Embryonic facial prominence (tissue), 1 donor: ENCODE measurements at regions not wholly inside any gene's neighbourhood (a gene's known extent, or its start where the extent isn't known, plus 50 kb on each side); places are given as distances from the start of the nearest gene placed in this dataset.

Experiments used
- DNase-seq: peaks from one replicate; pipeline ENCODE4 v3.0.0-alpha.2; 2016; ENCODE audit errors: extremely low spot score

DNA sequence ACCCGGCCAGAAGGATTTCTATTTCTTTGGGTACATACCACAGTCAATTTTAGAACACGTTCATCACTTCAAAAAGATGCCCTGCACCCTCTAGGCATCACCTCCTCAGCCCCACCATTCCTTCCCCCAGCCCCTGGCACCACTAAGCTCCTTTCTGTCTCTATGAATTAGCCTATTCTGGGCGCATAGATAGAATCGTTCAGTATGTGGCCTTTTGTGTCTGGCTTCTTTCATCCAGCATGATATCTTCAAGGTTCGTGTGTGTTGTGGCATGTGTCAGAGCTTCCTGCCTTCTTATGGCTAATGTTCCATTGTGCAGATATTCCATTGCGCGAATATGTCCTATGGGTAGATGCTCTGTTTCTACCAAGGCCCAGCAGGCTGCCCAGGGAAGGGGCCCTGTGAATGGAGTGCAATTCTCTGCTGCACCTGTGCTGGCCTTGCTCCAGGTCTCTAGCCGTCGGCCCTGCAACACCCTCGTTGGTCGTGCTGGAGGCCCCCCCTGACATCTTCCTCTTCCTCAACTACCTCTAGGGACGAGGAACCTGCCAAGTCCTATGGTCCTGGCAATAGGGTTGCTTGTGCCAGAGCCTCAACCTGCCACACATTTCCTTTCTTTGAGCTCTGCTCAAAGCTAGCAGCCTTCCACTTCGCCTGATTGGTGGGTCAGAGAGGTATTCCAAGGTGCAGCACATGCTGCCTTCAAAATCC, 113.5 kb downstream of the RIPK4 start:
- DNase-seq: no peak

DNA sequence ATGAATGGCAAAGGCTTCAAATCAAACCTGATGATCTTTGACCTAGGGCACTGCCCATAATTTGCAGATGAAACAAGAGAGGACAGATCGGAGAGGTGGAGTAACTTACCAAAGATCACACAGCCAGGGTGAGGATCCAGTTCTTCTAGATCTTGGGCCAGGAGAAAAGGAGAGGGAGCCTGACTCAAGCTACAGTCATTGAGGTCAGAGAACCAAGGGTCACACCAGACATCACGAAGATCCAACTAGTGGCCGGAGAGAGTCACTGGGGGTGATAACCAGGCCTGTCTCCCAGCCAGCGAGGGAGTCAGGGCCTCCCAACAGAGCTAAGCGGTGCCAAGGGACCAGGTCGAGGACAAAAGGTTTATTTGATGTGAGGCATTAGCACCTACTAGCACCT, 115.0 kb downstream of the RIPK4 start:
- no peak for DNase-seq

DNA sequence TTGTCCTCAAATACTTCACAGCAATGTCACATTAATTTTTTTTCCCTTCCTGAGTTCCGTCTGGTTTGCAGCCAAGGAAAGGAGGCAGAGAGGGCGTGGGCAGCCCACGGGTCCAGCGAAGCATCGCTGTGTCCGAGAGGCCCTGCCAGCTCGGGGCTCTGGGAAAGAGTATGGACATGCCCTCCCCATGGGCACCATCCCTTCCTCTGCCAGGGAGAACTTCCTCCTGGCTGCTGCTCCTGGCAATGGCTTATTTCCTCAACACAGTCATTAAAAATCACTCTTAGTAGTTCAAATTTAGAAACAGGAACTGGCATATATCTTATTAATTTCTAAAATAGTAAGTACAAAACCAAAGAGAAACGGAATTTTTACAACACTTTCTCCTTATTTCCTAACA, 115.4 kb downstream of the RIPK4 start:
- no peak for DNase-seq

DNA sequence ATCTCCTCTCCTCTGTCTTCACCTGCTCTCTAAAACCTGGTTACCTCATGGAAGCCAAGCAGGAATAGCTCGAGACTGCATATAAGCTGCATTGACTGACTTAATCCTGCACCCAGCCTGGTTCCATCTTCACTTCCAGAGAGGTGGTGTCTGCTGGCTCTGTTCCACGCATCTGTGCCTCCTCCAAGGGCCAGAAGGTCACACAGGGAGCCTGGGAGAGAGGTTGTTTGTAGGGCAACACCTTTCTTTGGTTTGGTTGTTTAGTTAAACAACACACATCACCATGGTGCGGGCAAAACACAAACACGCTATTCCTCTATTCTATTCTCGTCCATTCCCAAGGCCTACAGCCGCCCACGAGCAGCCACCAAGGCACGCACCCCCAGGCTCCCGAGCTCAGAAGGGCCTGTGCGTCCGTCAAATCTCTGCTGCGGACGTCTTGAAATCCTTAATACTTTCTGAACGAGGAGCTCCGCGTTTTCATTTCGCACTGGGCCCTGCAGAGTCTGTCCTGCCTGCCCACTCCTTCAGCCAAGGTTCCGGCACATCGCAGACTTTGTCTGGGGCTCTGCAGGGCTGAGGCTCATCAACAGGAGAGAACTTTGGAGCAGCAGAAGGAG, 116.2 kb downstream of the RIPK4 start:
- DNase-seq: no peak

DNA sequence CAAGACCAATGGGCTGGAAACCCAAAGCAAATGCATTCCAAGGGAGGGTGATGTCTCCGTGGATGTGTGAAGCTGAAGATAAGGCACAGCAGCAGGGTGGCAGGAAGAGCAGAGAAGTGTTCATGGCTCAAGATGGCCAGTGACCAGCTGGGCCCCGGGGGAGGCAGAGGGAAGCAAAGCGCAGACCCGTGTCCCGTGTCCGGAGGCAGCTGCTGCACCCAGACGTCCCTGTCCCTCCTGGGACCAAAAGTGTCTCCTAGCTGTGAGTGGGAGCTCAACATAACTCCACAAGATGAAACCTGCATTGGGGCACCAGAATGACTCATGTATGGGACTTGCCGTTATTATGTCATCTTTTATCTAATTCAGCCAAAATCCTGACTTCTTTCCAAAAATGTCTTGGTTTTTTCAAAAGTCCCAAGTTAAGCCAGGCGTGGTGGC, 118.2 kb downstream of the RIPK4 start:
- DNase-seq: no peak

DNA sequence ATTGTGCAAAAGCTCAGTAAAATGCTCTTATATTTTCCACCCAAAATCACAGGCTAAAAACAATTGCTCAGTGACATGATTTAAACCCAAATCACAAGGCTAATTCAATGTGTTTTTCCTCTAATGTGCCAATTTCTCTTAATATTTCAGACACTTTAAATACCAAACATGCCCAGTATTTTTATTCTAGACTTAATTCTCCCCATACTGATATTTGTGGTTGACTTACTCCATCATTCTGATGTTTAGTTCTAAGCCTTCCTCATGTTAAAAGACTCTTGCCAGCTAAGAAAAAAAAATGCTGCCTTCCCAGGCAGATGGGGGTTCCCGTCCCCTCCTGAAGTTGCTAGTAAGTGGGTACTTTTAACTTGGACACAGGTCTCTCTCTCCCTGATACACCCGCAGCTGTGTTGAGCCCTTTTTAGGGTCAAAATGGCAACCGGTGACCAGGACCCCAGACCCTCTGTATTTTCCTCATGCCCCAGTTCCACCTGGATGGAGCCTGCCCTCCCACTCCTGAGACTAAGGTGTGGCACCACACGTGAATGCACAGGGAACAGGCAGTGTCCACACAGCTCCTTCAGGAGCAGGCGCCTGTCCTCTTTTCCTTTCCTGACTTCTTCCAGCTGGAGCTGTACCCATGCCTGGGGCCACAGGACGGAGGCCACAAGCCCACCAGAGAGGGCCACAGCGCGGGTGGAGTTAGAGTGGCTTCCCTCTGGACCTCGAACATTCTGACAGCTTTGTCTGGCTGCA, 118.9 kb downstream of the RIPK4 start:
- DNase-seq: no peak

DNA sequence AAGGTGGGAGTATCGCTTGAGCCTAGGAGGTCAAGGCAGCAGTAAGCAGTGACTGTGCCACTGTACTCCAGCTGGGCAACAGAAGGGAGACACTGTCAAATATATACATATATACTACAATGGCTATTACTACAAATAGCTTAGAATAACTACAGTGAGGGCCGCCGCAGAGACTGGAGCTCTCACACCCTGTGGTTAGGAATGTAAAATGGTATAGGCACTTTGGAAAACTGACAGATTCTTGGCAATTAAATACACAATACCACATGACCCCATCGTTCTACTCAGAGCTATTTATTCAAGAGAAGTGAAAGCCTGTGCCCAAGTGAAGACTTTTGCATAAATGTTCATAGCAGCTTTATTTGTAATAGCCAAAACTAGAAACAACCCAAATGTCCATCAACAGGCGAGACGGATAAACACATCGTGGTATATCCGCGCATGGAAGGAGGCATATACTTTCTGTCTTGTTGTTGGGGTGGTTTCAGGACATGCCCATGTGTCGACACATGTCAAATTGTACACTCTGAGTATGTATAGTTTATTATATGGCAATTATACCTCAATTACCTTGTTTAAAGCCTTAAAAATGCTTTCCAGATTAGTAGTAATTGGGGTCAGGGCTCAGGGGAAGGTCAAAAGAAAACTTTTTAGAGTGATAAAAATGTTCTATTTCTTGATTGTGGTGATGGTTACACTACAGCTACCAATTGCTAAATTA, 123.4 kb downstream of the RIPK4 start:
- no peak for DNase-seq

DNA sequence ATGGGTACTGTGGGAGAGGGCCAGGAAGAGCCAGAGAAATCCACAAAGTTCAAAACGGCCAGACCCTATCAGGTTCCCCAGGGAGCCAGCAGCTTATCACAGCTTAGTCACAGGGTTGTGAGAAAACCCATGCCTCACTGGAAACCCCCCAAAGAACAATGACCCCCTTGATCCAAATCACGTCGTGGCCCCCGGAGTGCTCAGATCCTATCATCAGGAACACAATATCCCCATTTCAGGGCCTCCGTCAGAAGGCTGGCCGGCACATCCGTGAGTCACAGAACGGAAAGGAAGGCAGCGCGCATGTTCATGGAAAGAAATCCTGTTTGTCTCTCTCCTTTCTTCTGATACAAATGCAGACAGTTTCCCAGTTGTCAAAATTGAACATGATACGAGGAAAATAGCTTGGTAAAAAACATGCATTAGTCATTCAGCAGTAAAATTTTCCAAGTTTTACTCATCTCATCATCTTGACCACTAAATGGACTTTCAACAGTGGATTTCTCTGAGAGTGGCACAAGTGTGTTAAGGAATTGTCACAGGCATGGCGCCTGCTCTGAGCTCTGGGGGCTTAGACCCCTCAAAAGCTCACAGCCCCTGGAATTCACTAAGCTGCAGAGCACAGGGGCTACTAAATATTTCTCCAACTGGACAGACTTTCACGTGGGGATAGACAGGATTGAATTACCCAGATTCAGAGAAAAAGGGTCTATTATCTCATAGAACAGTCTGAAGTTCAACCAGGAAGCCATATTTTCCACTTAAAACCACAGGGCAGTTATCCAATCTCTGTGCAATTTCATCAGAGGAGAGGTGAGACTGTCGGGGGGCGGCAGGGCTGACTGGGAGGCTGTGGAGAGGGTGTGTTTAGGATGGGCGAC, 124.8 kb downstream of the RIPK4 start:
- peak; percentile 14 for DNase-seq

DNA sequence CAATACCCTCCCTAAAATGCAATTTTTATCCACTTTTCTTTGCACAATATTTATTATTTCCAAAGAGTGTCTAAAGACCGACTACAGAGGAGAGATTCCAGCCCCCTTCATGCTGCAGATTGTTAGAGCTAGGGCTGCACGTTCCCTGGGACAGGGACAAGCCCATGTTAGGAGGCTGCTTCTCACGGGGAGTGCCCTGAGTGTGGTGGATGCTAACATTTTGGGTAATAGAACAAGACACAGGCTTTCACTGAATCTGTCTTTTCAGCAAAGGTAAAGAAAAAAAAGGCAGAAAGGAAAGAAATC, 125.4 kb downstream of the RIPK4 start:
- no peak for DNase-seq

DNA sequence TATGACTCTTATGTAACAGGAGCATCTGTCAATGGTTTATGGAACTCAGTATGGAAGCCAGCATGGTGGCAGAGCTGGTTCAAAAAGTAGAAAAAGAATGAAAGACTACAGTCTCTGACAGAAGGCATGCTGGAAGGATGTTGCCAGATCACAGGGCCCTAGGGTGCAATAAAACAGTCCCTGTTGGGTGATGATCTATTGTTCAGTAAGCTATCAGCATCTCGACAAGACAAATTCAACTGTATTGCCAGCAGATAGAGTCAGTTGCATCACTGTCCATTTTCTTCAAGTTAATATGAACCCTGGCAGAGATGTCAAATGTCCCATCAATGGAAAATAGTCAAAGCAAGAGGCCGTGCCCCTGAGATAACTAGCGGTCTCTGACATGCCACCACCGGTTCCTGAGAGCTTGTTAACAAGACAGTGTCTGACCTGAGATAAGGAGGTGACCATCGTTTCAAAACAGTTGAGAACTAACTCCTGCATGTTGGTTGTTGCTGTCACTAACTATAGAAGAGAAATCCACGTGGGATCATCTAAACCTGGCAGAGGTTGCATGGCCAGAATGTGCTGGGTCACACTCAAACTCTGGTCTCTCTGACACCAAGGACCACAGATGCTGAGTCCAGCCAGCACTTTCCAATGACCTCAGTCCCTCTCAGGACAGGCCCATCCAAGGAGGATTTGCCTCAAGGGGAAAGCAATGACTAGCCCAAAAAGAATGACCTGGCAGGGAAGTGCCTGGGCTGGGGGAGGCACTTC, 125.9 kb downstream of the RIPK4 start:
- DNase-seq: no peak

DNA sequence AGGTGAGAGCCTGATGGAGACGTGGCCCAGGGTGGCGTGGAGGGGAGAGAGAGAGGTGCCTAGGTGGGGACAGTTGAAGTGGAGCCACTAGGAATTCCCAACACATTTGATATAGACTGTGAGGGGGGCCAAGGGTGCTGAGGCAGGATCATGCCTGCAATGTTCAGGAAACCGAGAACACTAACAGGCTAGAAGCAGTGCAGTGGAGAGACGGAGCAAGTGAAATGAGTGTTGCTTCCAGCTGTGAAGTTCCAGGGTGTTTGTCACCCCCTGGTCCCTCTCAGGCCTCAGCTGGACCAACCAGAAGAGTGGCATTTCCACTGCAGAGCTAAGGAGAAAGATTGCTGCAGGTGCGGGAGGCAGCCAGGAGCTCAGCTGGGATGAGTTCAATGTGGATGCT, 127.1 kb downstream of the RIPK4 start:
- DNase-seq: no peak

DNA sequence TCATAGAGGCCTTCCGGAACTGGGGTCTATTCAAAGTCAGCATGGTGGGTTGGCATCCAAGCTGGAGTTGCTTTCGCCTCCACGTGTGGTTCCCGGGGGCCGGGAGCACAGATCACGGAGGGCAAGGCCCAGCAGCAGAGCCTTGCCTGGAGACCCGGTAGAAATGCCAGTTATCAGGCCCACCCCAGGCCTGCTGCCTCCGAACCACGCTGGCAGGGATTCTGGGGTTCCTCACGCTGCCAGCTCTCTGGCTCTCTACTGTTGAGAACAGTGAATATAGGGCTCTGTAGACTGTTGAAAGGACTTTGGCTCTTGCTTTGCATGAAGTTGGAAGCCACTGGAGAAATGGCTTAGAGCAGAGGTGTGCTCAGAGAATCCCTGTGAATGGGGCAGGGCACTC, 127.5 kb downstream of the RIPK4 start:
- DNase-seq: no peak

DNA sequence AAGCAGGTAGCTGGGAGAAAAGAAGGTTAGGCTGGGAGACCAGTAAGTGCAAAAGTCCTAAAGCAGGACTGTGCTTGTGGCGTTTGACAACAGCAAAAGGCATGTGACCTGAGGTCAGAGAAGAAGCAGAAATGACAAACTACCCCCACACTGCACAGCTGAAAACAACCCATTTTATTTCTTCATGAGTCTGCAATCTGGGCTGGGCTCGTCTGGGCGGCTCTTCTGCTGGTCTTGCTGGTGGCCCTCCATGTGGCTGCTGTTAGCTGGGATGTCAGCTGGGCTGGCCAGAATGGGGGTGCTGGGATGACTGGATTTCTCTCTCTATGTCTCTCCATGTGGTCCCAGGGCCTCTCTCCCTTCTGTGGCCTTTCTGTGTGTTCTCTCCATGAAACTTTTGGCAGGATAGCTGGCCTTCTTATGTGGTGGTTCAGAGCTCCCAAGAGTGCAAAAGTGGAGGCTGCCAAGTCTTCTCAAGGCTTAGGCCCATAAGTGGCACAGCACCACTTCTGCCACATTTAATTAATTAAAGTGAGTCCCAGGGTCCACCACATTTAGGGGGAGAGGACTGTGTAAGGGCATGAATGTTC, 128.6 kb downstream of the RIPK4 start:
- no peak for DNase-seq

DNA sequence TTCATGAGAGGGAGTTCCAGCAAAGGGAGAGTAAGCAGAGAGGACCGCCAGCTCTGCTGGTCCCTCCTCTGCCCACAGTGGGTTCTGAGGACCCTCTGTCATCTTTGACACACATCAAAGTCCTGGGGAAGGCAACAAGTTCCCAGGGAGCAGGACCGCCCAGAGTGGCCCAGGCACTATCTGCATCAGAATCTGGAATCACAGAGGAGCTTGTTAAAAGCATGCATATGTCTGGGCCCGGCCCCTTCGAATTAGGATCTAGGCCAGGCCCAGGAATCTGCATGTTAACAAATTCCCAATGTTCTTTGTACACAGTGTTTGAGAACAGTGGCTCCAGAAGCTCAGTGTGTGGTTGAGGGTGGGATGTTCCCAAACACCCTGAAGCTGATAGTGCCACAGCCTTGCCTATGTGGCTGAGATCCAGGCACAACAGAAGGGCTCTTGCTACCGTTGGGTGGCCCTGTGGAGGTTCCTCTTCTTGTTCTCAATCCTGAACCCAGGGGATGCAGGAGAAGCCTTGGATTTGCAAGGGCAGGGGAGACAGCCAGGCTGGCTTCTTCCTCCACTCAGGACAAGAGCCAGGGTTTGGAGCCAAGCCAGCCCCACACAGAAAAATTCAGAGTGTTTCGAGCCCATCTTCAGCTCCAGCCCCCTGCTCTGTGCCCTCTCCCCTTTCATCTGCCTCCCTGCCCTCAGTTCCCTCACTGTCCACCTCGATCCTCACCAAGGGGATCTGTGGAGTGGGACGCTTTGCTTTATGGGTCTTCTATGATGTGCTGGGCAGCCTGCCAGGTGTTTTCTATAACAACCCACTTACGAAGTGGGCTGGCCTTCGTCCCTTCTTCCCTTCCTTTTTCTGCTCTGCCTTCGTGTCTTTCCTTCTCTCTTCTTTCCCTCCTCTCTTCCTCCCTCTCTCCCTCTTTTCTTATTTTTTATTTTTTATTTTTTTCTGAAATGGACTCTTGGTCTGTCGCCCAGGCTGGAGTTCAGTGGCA, 129.0 kb upstream of the TMPRSS2 start:
- DNase-seq: no peak

DNA sequence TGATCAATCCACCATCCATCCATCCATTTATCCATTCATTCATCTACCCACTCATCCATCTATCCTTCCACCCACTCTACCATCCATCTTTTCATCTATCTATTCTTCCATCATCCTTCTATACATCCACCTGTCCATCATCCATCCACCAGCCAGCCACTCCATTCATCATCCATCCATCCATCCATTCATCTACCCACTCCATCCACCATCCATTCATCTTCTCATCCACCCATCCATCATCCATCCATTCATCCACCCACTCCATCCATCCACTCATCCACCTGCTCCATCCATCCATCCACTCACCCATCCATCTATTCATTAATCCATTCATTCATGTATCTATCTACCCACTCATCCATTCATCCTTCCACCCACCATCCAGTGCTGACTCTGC, 127.9 kb upstream of the TMPRSS2 start:
- no peak for DNase-seq

DNA sequence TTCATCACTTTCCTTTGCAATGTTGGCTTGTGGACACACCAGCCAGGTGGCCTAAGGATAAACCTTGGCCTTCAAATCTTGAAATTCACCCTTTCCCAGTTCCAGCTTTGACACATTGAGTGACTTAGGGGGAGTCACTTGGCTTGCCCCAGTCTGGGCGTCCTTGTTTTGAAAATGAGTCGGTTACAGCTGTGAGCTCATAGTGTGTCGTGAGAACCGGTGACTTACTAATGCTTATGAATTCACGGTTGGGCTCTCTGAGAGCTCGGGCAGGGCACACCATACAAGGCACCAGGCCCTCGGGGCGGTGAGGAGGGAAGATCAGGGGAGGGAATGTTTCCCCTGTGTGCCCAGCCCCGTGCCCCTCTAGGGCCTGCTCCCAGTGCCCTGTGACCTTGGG, 126.9 kb upstream of the TMPRSS2 start:
- no peak for DNase-seq

DNA sequence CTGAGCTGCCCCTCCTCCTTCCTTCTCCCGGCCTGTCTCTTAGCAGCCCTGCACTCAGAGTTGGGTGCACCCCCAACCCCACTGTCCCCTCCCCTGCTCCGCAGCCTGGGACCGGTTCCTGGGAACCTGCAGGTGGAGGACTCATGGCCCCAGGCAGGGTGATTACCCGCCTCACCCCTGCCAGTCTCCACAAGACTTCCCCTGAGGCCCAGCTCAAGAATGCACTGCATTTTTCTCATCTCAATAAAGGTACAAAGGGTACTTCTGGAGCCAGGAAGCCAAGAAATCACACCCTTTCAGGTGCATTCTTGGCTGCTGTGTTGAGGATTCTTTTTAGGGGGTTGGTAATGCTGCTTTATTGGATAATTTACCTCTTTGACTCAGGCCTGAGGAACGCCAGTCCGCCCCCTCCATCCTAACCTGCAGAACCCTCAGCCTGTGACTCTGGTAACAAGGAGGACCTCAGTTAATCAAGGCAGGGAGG, 126.3 kb upstream of the TMPRSS2 start:
- DNase-seq: no peak

DNA sequence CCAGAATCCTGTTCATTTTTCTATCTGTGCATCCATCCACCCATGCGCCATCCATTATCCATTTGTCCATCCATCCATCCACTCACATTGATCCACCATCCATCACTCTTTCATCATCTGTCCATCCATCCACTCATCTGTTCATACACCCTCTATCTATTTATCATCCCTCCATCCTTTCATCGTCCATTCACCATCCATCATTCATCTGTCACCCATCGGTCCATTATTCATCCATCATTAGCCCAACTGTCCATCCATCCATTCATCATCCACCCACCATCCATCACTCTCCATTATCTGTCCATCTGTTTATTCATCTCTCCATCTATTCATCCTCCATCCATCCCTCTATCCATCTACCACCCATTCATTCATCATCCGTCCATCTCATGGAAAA, 125.7 kb upstream of the TMPRSS2 start:
- DNase-seq: no peak
